HG03025 (cell line): ENCODE measurements at regions not wholly inside any gene's neighbourhood (a gene's known extent, or its start where the extent isn't known, plus 50 kb on each side); places are given as distances from the start of the nearest gene placed in this dataset.

Source experiments
- ATAC-seq: cut with Tn5 transposase; IDR thresholded peaks from one replicate; pipeline ENCODE4 v1.9.1; 2021; ENCODE audit warnings: mild to moderate bottlenecking, moderate library complexity; ENCODE audit not compliant: unreplicated experiment, low FRiP score

DNA sequence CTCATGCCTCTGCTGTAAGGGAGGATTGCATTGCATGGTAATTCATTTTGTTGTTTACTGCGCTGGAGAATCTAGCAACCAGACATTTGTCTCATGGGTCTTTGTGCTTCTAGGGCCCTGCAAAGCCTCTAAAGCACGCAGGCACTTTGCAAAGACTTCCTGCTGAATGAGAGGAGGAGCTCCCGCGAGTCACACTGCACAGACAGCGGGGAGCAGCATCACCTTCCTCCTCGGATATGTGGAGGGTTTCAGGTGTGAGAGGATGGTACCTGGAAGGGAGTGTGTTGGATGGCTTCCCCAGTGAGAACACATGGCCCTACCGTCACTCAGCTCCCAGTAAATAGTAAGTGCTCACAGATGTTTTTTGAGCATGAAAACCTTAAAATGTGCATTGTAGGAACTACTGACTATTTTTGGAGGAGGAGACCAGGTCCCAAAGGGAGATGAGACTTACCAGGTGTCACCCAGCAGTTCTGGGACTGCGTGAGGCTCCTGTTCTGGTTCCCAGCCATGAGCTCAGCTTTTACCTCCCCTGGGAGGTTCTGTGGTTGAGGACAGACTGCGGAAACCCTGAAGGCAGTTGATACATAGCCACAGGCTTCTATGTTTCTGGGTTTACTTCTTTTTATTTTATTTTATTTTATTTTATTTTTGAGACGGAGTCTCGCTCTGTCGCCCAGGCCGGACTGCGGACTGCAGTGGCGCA lies 278.0 kb downstream of the FGF9 start:
- ATAC-seq = no peak

GRCh38 chr13:21949818-21950429 lies 279.1 kb downstream of the FGF9 start:
- no peak for ATAC-seq

GRCh38 chr13:21956666-21957065 lies 285.8 kb downstream of the FGF9 start:
- no peak for ATAC-seq

- no peak for ATAC-seq
These were observed 287.0 kb downstream of the FGF9 start for GRCh38 chr13:21957833-21958232.

DNA sequence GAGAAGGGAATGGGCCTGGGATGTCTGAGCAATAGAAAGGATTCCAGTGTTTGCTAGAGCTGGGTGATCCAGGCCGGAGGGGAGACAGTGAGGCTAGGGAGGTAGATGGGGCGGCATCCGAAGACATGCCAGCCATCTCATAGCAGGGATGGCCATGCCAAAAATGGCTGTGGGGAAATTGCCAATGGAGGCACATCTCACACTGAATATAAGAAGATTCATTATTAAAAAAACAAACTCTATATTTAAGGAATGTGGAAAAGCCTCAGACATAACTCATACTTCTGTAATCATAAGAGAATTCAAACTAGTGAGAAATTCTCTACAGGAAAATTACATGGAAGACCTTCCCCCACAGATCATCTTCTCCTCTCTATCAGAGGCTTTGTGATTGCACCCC lies 289.2 kb downstream of the FGF9 start:
- ATAC-seq = no peak

DNA sequence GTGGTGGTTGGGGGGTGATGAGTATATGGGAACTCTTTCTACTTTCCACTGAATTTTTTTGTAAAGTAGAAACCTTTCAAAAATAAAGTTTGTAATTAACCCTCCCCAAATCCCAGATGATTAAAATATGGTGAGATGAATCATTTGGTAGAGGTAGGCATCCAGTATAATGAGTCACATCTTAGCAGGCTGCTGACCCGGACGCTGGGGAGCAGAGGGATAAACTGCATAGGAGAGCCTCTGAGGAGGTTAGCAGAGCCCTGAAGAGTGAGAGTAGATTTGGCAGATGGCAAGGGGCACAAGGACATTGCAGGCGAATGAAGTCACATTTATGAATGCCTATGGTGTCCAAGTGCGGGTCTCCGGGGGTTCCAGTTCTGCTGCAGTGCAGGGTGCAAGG lies 293.8 kb downstream of the FGF9 start:
- no peak for ATAC-seq

DNA sequence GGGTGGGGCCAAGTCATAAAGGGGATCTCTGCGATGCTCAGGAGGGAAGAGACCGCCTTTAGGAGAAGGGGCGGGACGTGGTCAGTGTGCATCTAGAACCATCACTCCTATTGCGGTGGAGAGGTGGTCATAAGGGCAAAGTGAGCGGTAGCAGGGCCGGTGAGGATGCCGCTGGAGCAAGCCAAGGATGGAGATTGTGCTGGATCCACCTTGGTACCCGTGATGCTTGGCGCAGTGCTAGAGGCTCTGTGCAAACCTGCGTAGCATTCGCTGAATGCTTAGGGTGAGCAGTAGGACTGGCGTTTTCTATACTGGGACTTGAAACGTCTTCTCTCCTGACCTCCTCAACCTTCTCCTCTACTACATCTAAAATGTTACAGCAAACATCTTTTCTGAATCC lies 294.2 kb downstream of the FGF9 start:
- ATAC-seq = no peak

DNA sequence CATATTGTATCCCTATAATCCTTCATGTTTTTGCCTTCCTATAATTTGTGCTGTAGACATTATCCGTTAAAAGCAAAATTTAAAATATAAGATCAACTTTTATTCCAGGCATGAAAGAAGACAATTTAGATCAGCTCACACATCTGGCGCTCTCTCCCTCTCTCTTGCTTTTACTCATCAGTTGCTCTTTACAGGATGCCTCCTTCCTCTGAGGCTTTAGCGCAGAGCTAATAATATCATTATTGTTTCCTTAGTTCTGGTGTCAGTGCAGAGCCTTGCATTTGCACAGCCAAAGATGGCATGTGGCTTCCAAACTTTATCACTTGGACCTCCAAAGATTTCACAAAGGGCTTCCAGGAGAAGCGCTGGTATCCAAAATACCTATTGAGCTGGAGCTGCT lies 295.1 kb downstream of the FGF9 start:
- ATAC-seq = no peak

DNA sequence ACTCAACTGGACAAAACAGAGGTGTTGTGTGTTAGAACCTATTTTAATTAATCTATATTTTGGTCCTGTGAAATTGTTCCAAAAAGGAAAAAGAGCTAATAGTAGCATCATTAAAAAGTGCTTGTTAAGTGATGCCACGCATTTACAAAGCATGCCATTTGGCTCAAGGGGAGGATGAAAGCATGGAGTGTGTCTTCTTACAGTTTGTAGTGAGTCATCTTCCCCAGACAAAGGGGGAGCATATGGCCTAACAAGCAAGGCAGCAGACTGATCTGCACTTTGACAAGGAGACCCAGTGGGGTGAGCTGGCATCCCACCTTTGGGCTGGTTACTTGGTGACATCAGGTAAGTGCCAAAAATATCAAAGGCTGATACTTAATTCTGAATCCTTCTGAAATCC lies 297.0 kb downstream of the FGF9 start:
- no peak for ATAC-seq

DNA sequence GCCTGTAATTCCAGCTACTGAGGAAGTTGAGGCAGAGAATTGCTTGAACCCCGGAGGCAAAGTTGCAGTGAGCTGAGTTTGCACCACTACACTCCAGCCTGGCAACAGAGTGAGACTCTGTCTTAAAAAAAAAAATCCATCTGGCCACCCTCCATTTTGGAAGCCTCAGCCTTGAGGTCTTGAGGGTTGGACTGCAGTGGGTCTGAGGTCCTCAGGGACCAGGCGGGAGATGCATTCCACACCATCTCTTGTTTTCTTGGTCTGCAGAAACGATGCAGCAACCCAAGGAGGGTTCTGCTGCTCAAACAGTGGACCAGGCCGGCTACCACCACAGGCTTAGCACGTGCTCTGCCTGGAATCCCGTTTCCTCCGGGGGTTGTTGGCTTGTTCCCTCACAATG lies 299.3 kb downstream of the FGF9 start:
- no peak for ATAC-seq

GRCh38 chr13:21970918-21971317 lies 300.0 kb downstream of the FGF9 start:
- no peak for ATAC-seq

GRCh38 chr13:21971662-21972621 lies 301.1 kb downstream of the FGF9 start:
- ATAC-seq = no peak

DNA sequence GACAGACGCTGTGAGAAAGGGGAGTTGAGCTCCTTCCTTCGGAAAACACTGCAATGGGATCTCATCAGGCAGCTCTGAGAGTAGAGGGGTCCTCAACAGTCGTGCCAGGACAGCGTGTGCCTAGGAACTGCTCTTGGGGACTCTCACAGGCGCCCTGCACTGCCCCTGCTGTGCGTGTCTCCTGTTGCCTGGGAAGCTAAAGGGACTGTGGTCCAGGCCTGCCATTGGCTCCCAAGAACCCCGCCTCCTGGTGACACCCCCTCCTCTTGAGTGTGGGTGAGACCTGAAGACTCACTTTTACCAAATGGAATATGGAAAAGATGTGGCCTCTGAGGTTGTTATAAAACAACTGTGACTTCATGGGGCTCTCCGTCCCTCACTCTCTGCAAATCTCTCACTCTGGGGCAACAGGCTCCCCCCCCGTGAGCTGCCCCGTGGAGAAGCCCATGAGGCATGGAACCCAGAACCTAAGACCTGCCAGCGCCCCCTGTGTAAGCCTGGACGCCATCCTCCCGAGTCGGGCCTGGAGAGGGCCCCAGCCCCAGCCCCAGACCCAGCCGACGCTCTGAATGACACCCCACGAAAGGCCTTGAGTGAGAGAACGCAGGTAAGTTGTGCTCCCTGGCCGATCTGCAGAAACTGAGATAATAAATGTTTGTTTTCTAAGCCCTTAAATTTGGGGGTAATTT lies 302.7 kb downstream of the FGF9 start:
- no peak for ATAC-seq

DNA sequence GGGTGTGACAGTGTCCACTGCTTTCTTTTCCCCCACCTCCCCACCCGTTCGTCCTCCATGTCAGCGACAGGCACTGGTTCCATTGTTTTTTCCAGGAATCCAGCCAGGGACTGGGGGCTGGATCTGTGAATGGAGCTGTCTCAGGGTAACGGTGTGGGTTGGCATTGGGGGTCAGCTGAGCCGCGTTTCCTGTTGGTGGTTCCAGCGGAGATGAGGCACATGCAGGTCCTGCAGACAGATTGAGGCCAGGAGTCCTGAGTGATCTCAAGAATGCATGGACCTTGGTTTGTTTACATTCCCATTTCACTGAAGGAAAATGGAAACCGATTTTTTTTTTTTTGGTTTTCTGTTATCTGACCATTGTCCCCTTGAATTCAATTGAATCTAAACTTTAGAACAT lies 303.9 kb downstream of the FGF9 start:
- no peak for ATAC-seq

DNA sequence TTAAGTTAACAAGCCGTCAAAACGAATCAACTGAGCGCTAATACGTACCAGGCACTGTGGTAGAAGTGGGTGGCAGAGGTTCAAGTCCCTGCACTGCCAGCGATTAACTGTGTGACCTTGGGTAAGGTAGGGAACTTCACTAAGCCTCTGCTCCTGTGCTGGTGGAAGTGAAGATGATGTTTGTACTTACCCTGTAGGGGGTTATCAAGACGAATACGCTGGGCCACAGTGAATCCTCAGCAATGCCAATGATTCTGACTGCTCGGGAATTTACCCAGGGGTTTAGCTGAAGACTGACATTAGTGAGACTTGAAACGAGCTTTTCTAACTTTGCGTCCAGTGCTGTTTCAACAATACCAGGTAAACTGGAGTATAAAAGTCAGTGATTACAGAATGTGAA lies 305.3 kb downstream of the FGF9 start:
- no peak for ATAC-seq

GRCh38 chr13:21979161-21979806 lies 308.4 kb downstream of the FGF9 start:
- ATAC-seq = no peak

DNA sequence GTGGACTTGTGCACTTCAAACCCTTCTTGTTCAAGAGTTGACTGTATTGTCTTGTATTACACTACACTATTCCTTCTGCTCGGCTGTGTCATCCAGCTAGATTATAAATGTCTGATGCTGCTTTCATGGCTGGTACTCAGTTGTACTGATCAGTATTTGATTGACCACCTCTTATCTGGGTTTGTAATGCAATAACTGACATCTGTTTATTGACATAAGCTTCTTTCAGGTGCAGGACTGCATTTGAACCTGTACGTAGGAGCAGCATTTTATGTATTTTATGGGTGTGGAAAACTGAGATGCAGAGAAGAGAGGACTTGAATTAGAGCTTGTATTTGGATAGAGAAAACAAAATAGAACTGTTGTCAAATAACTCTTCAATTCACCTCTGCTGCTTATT lies 309.2 kb downstream of the FGF9 start:
- ATAC-seq = no peak

DNA sequence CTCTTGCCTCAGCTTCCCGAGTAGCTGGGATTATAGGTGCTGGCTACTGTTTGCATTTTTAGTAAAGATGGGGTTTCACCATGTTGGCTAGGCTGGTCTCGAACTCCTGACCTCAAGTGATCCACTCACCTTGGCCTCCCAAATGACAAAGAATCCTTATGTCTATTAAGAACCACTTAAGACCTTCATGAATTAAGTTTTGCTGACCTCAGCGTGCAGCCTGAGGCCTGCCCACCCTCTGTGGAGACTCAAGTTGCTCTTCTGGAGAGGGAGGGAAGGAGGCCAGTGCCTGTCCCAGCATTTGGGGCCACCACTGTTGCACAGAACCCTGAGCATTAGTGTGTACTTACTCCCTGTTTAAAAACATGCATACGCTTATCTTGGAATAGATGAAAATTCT lies 313.3 kb downstream of the FGF9 start:
- ATAC-seq = no peak

DNA sequence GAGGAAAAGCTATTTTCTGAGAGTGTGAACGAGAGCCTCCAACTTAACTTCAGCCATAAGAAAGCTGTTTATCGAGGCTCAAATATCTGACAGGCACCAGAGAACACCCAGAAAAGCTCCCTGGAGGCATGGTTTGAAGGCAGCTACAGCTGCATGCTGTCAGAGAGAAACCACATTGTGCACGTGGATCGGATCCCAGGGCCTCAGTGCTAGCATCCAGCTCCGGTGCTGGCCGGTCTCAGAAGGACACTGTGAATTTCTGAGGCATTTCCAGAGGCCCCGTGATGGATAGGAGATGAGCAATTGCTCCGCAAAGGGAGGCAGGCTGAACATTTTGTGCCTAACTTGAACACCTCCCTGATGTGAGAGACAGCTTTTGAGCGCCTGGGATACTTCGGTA lies 315.7 kb downstream of the FGF9 start:
- ATAC-seq = no peak

DNA sequence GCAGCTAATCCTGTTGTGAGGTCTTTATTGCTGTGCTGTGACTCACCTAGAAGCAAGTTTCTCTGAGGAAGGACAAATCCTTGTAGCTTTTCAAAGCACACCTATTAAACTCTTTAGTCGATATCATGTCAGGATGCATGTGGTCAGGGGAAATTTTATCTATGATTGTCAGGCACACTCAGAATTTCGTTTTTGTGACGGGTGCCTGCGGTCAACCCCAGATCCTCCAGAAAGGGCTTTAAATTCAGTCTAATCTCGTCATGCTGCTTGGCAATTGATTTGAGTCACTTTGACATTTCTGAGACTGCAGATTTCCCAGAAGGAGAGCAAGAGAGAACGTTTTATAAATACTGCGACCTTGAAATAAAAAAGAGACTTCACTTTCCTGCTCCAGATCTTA lies 316.9 kb downstream of the FGF9 start:
- no peak for ATAC-seq
